Posterior vena cava (tissue), 2 donors: ENCODE measurements at regions not wholly inside any gene's neighbourhood (a gene's known extent, or its start where the extent isn't known, plus 50 kb on each side); places are given as distances from the start of the nearest gene placed in this dataset.
"Not testable (repeated sequence)": the region's sequence is repeated elsewhere in the genome, so short reads cannot be mapped to it uniquely, and the experiment has no call there.

Source experiments
- DNase-seq: peaks from one replicate; pipeline ENCODE4 v3.0.0-alpha.2; 2020; ENCODE audit warnings: low spot score
- intact Hi-C, 2 donors: fragments of 100-400 bp; cut with DNase I; formaldehyde crosslinking; loops; one replicate each; pipeline versions ENCODE4 v1.14.1 to v1.14.2; 2022 to 2023
- donor health status: DM: yes; HTN: yes; CAD: no.
- donor health status: DM: yes; HTN: yes; CAD: no.

GRCh38 chr13:31385540-31385939, 185.8 kb downstream of the B3GLCT start:
- intact Hi-C loops, result no loop called here
- no peak for DNase-seq

DNA sequence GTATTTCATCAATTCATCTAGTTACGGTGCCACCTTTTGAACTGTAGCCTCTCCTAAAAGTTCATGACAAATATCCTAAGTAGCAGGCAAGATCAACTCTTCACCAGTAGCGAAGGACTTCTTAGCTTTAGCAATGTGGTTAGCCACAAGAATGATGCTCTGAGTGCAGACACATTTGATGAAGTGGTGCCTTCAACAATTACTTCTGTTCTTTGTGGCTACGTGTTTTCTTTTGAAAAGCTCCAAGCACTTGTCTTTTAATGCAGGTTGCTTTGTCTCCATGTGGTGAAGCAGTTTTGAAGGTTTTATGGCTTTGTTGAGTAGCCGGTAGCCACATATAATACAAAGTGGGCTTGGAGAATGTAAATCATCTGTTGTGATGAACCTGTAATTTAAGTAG, 194.7 kb downstream of the B3GLCT start:
- intact Hi-C loops, result no loop called here
- no peak for DNase-seq

DNA sequence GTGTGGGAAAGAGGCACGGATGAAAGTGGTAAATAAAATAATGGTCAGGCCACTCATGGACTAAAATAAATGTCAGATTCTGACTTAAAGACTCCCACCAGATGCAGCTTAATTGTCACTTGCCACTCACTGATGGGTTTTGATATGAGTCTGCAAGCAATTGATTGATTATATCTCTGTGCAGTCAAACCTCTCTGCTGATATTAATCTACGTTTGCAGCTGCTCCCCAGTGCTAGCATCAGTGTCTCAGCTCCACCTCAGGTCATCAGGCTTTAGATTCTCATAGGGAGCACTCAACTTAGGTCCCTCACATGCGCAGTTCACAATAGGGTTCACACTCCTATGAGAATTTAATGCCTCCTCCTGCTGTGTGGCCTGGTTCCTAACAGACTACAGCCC, 195.3 kb downstream of the B3GLCT start:
- intact Hi-C loops, result no loop called here
- DNase-seq, result no peak

DNA sequence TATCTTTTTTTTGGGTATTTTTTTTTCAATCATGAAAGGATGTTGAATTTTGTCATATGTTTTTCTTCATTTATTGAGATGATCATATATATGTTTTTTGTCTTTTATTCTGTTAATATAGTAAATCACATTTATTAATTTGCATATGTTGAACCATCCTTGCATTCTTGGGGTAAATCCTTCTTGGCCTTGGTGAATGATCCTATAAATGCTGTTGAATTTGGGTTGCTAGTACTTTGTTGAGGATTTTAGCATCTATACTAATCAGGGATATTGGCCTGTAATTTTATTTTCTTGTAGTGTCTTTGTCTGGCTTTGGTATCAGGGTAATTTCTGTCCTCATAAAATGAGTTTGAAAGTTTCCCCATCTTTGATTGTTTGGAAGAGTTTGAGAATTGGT, 199.9 kb downstream of the B3GLCT start:
- intact Hi-C loops, result no loop called here

GRCh38 chr13:31403711-31404110, 203.9 kb downstream of the B3GLCT start:
- intact Hi-C loops, DNase-seq: not testable (repeated sequence)

More for the DNA sequence above, 199.9 kb downstream of the B3GLCT start:
- DNase-seq, result no peak

DNA sequence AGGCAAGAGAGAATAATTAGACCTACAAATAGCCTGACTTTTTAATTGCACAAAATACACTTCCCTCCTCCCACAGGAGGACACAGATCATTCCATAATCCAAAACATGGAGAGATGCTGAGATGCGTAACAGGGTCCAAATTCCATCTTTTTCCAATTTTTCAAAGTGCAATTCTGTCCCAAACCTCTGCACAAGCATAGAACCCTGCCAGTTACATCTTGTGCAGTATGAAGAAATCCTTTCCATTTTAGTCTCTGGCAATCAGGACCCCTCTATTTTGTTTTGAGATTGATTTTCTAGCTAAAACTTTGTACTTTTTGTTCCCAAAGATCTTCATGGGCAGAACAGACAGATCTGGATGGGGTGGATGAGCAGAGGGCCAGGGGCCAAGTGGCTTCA, 209.2 kb downstream of the B3GLCT start:
- no peak for DNase-seq
- intact Hi-C loops, result no loop called here

GRCh38 chr13:31409678-31410356, 210.0 kb downstream of the B3GLCT start:
- intact Hi-C loops, result no loop called here
- DNase-seq, result no peak

- intact Hi-C loops, result no loop called here
Measured at GRCh38 chr13:31413516-31413915, 213.7 kb downstream of the B3GLCT start.

GRCh38 chr13:31416066-31416465, 216.3 kb downstream of the B3GLCT start:
- no peak for DNase-seq
- intact Hi-C loops, result no loop called here

More at GRCh38 chr13:31413516-31413915, 213.7 kb downstream of the B3GLCT start:
- DNase-seq, result no peak

GRCh38 chr13:31418186-31418585, 218.4 kb downstream of the B3GLCT start:
- no peak for DNase-seq
- intact Hi-C loops, result no loop called here

GRCh38 chr13:31421756-31422155, 222.0 kb downstream of the B3GLCT start:
- intact Hi-C loops, result loop anchor here (5.0 to 10.0 kb wide), 2 partner anchors 184 to 187 kb away; no protein-coding TSS in a partner anchor
- no peak for DNase-seq

- DNase-seq, result peak; percentile 90
- intact Hi-C loops, result loop anchor here (5.0 to 10.0 kb wide), 2 partner anchors 187 to 189 kb away; no protein-coding TSS in a partner anchor
Measured at GRCh38 chr13:31424130-31424729, 224.5 kb downstream of the B3GLCT start.

DNA sequence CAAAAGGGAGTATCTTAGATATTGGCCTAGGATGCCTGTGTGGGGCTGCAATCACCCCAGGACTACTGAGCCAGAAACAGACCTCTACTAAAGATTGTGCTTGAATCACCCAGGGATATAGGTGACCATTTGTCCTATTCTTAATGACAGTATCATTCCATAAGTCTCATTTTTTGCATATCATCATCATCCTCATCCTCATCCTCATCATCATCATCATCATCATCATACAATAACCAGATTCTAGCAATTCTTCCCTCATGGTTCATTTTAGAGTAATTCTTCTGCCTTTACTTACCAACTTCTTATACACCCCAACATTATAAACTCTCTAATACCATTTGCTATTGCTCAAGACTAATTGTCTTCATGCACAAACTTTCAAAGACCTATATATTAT, 226.6 kb downstream of the B3GLCT start:
- intact Hi-C loops, result loop anchor here in 1 of 2 donors (10.0 kb wide), 1 partner anchor 192 kb away; no protein-coding TSS in a partner anchor
- DNase-seq, result no peak

GRCh38 chr13:31427151-31428100, 227.7 kb downstream of the B3GLCT start:
- intact Hi-C loops, result loop anchor here in 1 of 2 donors (10.0 kb wide), 1 partner anchor 193 kb away; no protein-coding TSS in a partner anchor

DNA sequence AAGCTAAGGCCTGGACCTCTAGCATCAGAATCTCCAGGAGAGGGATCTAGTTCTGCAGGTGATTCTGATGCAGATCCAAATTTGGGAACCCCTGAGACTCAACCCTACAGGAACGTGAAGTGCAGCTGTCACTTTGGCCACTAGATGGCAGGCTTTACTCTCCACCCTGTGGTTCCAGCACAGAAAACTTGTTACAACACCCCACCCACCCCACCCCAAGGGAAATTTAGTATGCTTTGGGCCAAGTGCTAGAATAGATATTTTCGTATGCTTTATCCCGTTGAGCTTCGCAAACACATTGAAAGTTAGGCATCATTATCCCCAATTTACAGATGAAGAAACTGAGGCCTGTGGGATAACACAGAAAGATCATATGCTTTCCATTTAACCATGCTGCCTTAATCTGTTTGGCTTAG, 232.0 kb downstream of the B3GLCT start:
- intact Hi-C loops, result no loop called here
- DNase-seq, result no peak

More at GRCh38 chr13:31427151-31428100, 227.7 kb downstream of the B3GLCT start:
- DNase-seq, result no peak

GRCh38 chr13:31433207-31433606, 233.4 kb downstream of the B3GLCT start:
- intact Hi-C loops, result no loop called here
- no peak for DNase-seq

- intact Hi-C loops, result no loop called here
- DNase-seq, result no peak
Measured at GRCh38 chr13:31433746-31434145, 234.0 kb downstream of the B3GLCT start.

DNA sequence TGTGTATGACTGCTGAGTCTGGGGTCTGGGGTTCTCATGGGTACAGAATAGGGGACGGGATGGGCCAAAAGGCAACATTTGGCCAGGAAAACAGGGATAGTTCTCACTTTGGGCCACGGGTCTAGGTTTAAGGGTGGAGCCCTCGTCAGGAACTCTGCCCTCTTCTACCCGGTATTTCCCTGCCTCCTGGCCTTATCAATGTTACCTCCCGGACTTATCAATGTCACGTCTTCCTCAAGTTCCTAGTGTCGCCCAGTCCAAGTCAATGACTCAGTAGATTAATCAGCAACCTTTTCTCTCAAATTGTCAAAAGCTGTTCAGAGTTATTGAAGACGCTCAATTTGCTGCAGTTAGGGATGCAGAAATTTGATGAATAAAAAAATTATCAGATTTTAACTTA, 234.8 kb downstream of the B3GLCT start:
- intact Hi-C loops, result no loop called here
- DNase-seq, result no peak

GRCh38 chr13:31435536-31435935, 235.8 kb downstream of the B3GLCT start:
- intact Hi-C loops, result no loop called here
- DNase-seq, result no peak

DNA sequence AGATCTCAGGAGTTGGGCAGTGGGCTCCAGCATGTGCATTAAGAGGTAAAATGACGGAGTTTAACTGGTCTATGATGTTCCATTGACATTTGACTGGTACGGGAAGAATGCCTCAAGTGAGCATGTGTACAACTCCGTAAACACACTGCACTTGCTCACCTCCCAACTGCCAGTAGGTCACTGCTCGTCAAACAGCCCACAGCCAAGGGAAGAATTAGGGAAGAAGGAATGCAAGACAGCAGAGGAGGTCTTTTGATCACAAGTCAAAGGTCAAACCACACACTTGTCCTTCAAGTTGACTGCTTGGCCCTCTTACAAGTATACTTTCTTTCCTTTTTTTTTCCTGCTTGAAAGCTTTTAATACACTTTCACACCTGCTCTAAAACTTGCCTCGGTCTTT, 236.7 kb downstream of the B3GLCT start:
- intact Hi-C loops, result no loop called here
- no peak for DNase-seq
